ENCODE measurements at regions not wholly inside any gene's neighbourhood (a gene's known extent, or its start where the extent isn't known, plus 50 kb on each side); places are given as distances from the start of the nearest gene placed in this dataset.

GRCh38 chr5:116896001-116896400, 321.4 kb upstream of the SEMA6A start:
- TF ChIP-seq PKNOX1 (IDR thresholded peaks at IDR 0.05): no peak
- no peak for TF ChIP-seq CTCF (IDR thresholded peaks at IDR 0.05 in 2 of 3, conservative IDR thresholded peaks at IDR 0.05 in 1 of 3; ENCODE audit: control insufficient read depth in 2 of 3, extremely low read depth in 1 of 3, insufficient read depth in 1 of 3, low read depth in 3 of 3, low read length in 3 of 3)
- no peak for TF ChIP-seq ZNF384 (IDR thresholded peaks at IDR 0.05; ENCODE audit: borderline replicate concordance, low read depth, low read length)
- no peak for TF ChIP-seq MAX (IDR thresholded peaks at IDR 0.05; ENCODE audit: low read depth, low read length)
- no peak for TF ChIP-seq SP1 (IDR thresholded peaks at IDR 0.05; ENCODE audit: low read depth, low read length)
- no peak for TF ChIP-seq USF1 (IDR thresholded peaks at IDR 0.05; ENCODE audit: borderline replicate concordance, extremely low read length, insufficient read depth, low read depth, low read length)
- no peak for TF ChIP-seq USF2 (IDR thresholded peaks at IDR 0.05; ENCODE audit: borderline replicate concordance, low read depth, low read length)
- TF ChIP-seq STAT1 (conservative IDR thresholded peaks at IDR 0.05): no peak
- no peak for TF ChIP-seq EP300 (IDR thresholded peaks at IDR 0.05; ENCODE audit: borderline replicate concordance in 1 of 2, control insufficient read depth in 1 of 2, low read depth in 2 of 2, low read length in 2 of 2)
- no peak for TF ChIP-seq MYC (IDR thresholded peaks at IDR 0.05; ENCODE audit: insufficient read depth, insufficient read length, insufficient replicate concordance, low read length, severe bottlenecking)
- TF ChIP-seq POLR2AphosphoS5 (IDR thresholded peaks at IDR 0.05; ENCODE audit: low read length): no peak
- no peak for TF ChIP-seq EZH2 (IDR thresholded peaks at IDR 0.05; ENCODE audit: borderline replicate concordance, control insufficient read depth, low read depth, low read length)
- no peak for TF ChIP-seq RFX5 (IDR thresholded peaks at IDR 0.05; ENCODE audit: low read depth, low read length)

Data from GM12878 (cell line).